Naive thymus-derived CD4-positive, alpha-beta T cell (primary cell): ENCODE measurements at regions not wholly inside any gene's neighbourhood (a gene's known extent, or its start where the extent isn't known, plus 50 kb on each side); places are given as distances from the start of the nearest gene placed in this dataset.
"Not testable (repeated sequence)": the region's sequence is repeated elsewhere in the genome, so short reads cannot be mapped to it uniquely, and the experiment has no call there.

Experiments used
- ATAC-seq: fragments of 150-1000 bp; cut with Tn5 transposase; 2 replicates; pipeline ENCODE4 v1.10.0; 2021; ENCODE audit warnings: mild to moderate bottlenecking, moderate library complexity
- CTCF ChIA-PET: fragments of 350-600 bp; sonication (Branson Sonifier 250); formaldehyde crosslinking; loops from one replicate; lab custom pipeline; 2021; ENCODE audit warnings: antibody characterized with exemption; lab: Charles Lee
- POLR2A ChIA-PET: fragments of 350-600 bp; sonication (Branson Sonifier 250); formaldehyde crosslinking; loops from one replicate; lab custom pipeline; 2021; ENCODE audit warnings: antibody characterized with exemption, inconsistent platforms; lab: Charles Lee
- DNase-seq, 9 donors: peaks; one replicate each; pipeline versions ENCODE4 v3.0.0 to v3.0.0-alpha.2; 2020 to 2022; ENCODE audit warnings: mixed read lengths in 1 of 9
- H3K27ac ChIP-seq: one replicate; pipeline ENCODE4 v1.7.0; 2013; ENCODE audit warnings: mild to moderate bottlenecking, low read depth, low read length, moderate library complexity
- H3K27me3 ChIP-seq, 2 donors: one replicate each; pipeline ENCODE4 v1.7.0; 2013; ENCODE audit warnings: low read length in 2 of 2, mild to moderate bottlenecking in 2 of 2, moderate library complexity in 2 of 2; ENCODE audit not compliant: control insufficient read depth in 2 of 2, insufficient read depth in 2 of 2
- H3K36me3 ChIP-seq, 3 experiments: 1 replicate in 2 of 3; 2 replicates in 1 of 3; pipeline ENCODE4 v1.7.0; 2013; ENCODE audit warnings: low read length in 3 of 3, mild to moderate bottlenecking in 3 of 3, moderate library complexity in 1 of 3; ENCODE audit not compliant: insufficient read depth in 3 of 3, control insufficient read depth in 2 of 3
- H3K4me1 ChIP-seq, 2 donors: one replicate each; pipeline ENCODE4 v1.7.0; 2013; ENCODE audit warnings: low read length in 2 of 2, mild to moderate bottlenecking in 2 of 2, moderate library complexity in 1 of 2; ENCODE audit not compliant: control insufficient read depth in 2 of 2, insufficient read depth in 2 of 2
- H3K4me3 ChIP-seq: 2 replicates; pipeline ENCODE4 v1.7.0; 2013; ENCODE audit warnings: mild to moderate bottlenecking, low read length
- H3K9me3 ChIP-seq, 3 experiments: 1 replicate in 2 of 3; 2 replicates in 1 of 3; pipeline ENCODE4 v1.7.0; 2013; ENCODE audit warnings: low read length in 3 of 3; ENCODE audit not compliant: control insufficient read depth in 2 of 3
- H3K27ac Mint-ChIP-seq, 9 donors: one replicate each; pipeline ENCODE4 v1.8.0; 2020 to 2022; ENCODE audit warnings: mixed read lengths in 9 of 9, mild to moderate bottlenecking in 8 of 9, moderate library complexity in 5 of 9, inconsistent platforms in 2 of 9
- H3K27me3 Mint-ChIP-seq, 5 donors: one replicate each; pipeline ENCODE4 v1.8.0; 2021 to 2022; ENCODE audit warnings: mixed read lengths in 5 of 5, mild to moderate bottlenecking in 1 of 5
- H3K36me3 Mint-ChIP-seq, 5 donors: one replicate each; pipeline ENCODE4 v1.8.0; 2020 to 2022; ENCODE audit warnings: mixed read lengths in 5 of 5, mild to moderate bottlenecking in 3 of 5, inconsistent platforms in 1 of 5
- H3K4me1 Mint-ChIP-seq, 7 donors: one replicate each; pipeline ENCODE4 v1.8.0; 2020 to 2022; ENCODE audit warnings: mixed read lengths in 7 of 7, mild to moderate bottlenecking in 3 of 7, inconsistent platforms in 1 of 7
- H3K4me3 Mint-ChIP-seq, 10 donors: one replicate each; pipeline ENCODE4 v1.8.0; 2020 to 2022; ENCODE audit warnings: mild to moderate bottlenecking in 10 of 10, mixed read lengths in 10 of 10, moderate library complexity in 6 of 10, inconsistent platforms in 2 of 10
- H3K9me3 Mint-ChIP-seq, 11 donors: one replicate each; pipeline ENCODE4 v1.8.0; 2020 to 2022; ENCODE audit warnings: mixed read lengths in 11 of 11, mild to moderate bottlenecking in 4 of 11, inconsistent platforms in 1 of 11, moderate library complexity in 1 of 11
- intact Hi-C, 2 donors: fragments of 100-400 bp; cut with micrococcal nuclease; formaldehyde crosslinking; loops; one replicate each; pipeline ENCODE4 v1.15.1; 2023

DNA sequence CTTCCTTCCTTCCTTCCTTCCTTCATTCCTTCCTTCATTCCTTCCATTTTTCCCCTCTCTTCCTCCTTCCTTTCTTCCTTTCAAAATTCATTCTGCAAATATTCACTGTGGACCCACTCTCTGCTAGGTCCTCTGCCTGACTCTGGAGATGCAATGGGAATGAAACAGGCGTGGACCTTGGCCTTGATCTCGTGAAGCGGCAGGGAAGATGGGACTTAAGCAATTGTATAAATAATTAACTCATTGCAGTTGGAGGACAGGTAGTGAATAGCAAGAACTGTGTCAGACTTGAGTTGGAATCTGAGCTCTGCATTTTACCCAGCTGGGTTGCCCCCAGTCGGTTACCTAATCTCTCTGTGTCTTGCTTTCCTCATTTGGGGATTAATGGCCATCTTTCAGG, 230.6 kb upstream of the LHX5 start:
- H3K27ac Mint-ChIP-seq = no peak overlapping the region
- intact Hi-C loops = no loop called here
- H3K4me3 Mint-ChIP-seq = no peak overlapping the region
- no peaks in the 10 kb centered on the region for H3K36me3 Mint-ChIP-seq
- no peaks in the 10 kb centered on the region for H3K27me3 ChIP-seq
- ChIA-PET POLR2A (no interaction called here), CTCF (no interaction called here)
- peaks cover 0 to 3% (median 0%) of the 10 kb centered on the region in 3 experiments for H3K9me3 ChIP-seq
- H3K27me3 Mint-ChIP-seq = peaks cover 3 to 48% (median 32%) of the 10 kb centered on the region in 5 donors
- no peak for ATAC-seq
- peaks cover 0 to 9% (median 0%) of the 10 kb centered on the region in 11 donors for H3K9me3 Mint-ChIP-seq
- H3K27ac ChIP-seq = no peak overlapping the region
- no peaks in the 10 kb centered on the region for H3K36me3 ChIP-seq
- no peaks in the 10 kb centered on the region for H3K4me1 ChIP-seq
- no peak for DNase-seq
- no peaks in the 10 kb centered on the region for H3K4me1 Mint-ChIP-seq
- no peak overlapping the region for H3K4me3 ChIP-seq

DNA sequence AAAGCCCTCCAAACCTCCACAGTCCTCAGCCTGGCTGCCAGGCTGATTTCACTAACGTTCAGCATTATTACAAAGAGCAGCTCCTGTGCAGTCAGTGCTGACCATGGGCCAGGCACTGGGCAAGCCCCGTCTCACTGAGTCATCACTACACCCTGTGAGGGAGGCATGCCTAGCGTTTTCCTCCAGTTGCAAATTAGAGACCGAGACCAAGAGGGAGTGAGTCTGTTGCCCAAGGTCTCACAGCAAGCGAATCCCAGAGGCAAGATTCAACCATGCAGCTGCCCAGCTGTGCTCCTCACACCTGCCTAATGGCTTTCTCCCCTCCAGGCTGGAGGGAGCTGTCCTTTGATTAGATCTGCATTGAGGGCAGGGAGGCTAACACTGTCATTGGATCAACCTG, 229.3 kb upstream of the LHX5 start:
- peaks cover 0 to 8% (median 0%) of the 10 kb centered on the region in 11 donors for H3K9me3 Mint-ChIP-seq
- POLR2A ChIA-PET = no interaction called here

DNA sequence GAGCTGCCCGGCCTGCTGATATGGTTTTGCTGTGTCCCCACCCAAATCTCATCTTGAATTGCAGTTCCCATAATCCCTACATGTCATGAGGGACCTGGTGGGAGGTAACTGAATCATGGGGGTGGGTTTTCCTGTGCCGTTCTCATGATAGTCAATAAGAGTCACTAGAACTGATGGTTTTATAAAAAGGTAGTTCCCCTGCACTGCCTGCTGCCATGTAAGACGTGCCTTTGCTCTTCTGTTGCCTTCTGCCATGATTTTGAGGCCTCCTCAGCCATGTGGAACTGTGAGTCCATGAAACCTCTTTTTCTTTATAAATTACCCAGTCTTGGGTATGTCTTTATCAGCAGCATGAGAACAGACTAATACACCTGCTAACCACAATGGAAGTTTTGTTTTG, 228.3 kb upstream of the LHX5 start:
- intact Hi-C loops, H3K36me3 Mint-ChIP-seq, H3K9me3 Mint-ChIP-seq, H3K36me3 ChIP-seq, H3K4me3 ChIP-seq, H3K4me1 Mint-ChIP-seq, POLR2A ChIA-PET, ATAC-seq, H3K4me3 Mint-ChIP-seq, H3K9me3 ChIP-seq, H3K4me1 ChIP-seq, H3K27me3 ChIP-seq, H3K27ac ChIP-seq, H3K27ac Mint-ChIP-seq, CTCF ChIA-PET, DNase-seq: not testable (repeated sequence)
- H3K27me3 Mint-ChIP-seq = peaks cover 3 to 41% (median 28%) of the 10 kb centered on the region in 5 donors

More for the DNA sequence above, 229.3 kb upstream of the LHX5 start:
- CTCF ChIA-PET = no interaction called here
- DNase-seq (no peak), ATAC-seq (no peak)
- intact Hi-C loops = no loop called here
- Histone ChIP-seq H3K27ac (no peak overlapping the region), H3K9me3 (peaks cover 0 to 3% (median 0%) of the 10 kb centered on the region in 3 experiments), H3K27me3 (no peaks in the 10 kb centered on the region), H3K4me1 (no peaks in the 10 kb centered on the region), H3K36me3 (no peaks in the 10 kb centered on the region), H3K4me3 (no peak overlapping the region)
- no peak overlapping the region for H3K4me3 Mint-ChIP-seq
- no peaks in the 10 kb centered on the region for H3K36me3 Mint-ChIP-seq
- peaks cover 3 to 43% (median 30%) of the 10 kb centered on the region in 5 donors for H3K27me3 Mint-ChIP-seq
- H3K4me1 Mint-ChIP-seq = no peaks in the 10 kb centered on the region
- no peak overlapping the region for H3K27ac Mint-ChIP-seq

DNA sequence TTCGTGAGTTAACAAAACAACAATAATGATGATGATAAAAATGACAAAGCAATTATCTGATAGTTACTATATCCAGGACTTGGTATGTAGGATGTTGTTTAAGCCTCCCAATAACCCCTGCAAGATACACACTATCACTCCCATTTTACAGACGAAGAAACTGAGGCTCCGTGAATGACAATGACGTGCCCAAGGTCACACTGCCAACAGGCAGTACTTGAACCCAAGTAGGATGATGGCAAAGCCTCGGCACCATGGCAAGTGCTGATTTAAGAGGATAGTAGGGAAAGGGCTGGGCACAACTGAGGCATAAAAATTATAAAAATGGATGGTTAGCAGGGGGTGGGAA, 226.8 kb upstream of the LHX5 start:
- DNase-seq (no peak), ATAC-seq (no peak)
- H3K27ac Mint-ChIP-seq = no peak overlapping the region
- H3K4me1 Mint-ChIP-seq = no peaks in the 10 kb centered on the region
- intact Hi-C loops = no loop called here
- no peaks in the 10 kb centered on the region for H3K4me1 ChIP-seq
- H3K36me3 Mint-ChIP-seq = no peaks in the 10 kb centered on the region
- H3K27me3 Mint-ChIP-seq = peaks cover 3 to 42% (median 30%) of the 10 kb centered on the region in 5 donors
- H3K9me3 ChIP-seq = peaks cover 0 to 3% (median 0%) of the 10 kb centered on the region in 3 experiments
- no peak overlapping the region for H3K27ac ChIP-seq
- no peaks in the 10 kb centered on the region for H3K36me3 ChIP-seq
- ChIA-PET CTCF (no interaction called here), POLR2A (no interaction called here)
- H3K27me3 ChIP-seq = no peaks in the 10 kb centered on the region
- peaks cover 0 to 4% (median 0%) of the 10 kb centered on the region in 11 donors for H3K9me3 Mint-ChIP-seq
- no peak overlapping the region for H3K4me3 Mint-ChIP-seq
- no peak overlapping the region for H3K4me3 ChIP-seq

DNA sequence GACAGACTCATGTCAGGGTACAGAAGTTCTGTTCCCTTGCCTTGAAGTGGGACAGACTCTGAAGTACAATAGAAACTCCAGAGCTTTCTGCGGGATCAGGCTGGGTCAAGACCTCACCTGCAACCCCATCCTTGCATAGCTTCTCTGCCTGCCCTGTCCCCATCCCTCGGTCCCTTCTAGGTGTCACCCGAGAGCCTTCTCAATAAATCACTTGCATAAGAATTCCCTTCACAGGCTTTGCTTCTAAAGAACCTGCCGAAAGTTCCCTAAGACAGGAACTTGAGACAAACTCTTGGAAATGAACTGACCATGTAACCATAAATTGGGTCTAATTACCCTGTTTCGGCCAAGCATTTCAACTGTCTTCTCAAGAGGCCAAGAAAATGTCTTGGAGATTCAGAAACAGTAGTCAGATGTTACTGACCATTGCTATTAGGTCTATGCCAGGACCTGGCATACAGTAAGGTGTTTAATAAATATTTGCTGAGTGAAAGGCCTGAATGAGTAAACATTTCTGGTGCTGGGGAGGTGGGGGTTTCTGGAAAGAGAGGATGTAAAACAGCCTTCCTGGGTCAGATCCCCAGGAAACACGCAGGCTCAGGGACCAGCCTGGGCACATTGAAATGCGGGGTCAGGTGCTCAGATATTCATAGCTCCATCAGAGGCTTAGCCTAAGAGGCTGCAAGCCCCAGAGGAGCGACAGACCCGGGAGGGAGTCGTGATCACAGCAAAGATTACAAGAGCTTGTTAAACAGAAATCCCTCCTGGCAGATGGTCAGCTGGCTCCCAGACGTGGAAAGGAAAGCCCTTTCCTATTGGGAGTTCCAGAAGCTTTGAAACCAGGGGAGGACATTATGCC, 226.2 kb upstream of the LHX5 start:
- Mint-ChIP-seq H3K36me3 (no peaks in the 10 kb centered on the region), H3K27me3 (peaks cover 3 to 39% (median 28%) of the 10 kb centered on the region in 5 donors), H3K27ac (no peak overlapping the region), H3K4me3 (no peak overlapping the region), H3K4me1 (no peaks in the 10 kb centered on the region), H3K9me3 (peaks cover 0 to 4% (median 0%) of the 10 kb centered on the region in 11 donors)
- no peaks in the 10 kb centered on the region for H3K27me3 ChIP-seq
- no peak for ATAC-seq
- H3K27ac ChIP-seq = no peak overlapping the region
- ChIA-PET POLR2A (no interaction called here), CTCF (no interaction called here)
- no peak for DNase-seq
- H3K4me1 ChIP-seq = no peaks in the 10 kb centered on the region
- H3K36me3 ChIP-seq = no peaks in the 10 kb centered on the region
- no peak overlapping the region for H3K4me3 ChIP-seq
- H3K9me3 ChIP-seq = peaks cover 0 to 3% (median 0%) of the 10 kb centered on the region in 3 experiments
- intact Hi-C loops = no loop called here

DNA sequence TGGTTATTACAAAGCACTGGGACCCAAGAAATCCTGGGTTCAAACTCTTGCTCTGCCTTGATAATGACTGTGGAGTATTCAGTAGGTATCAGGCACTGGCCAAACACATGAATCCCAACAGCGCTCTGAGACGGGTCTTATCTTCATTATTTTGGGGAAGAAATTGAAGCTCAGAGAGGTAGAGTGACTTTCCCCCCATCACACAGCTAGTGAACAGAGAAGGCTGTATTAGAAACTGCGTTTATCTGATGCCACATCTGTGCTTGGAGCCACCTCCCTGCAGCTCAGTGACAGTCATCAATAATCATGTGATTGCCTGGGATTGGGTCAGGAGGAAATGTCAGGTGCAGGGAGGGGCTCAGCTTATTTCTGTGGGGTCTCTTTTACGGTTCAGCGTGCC, 225.4 kb upstream of the LHX5 start:
- no peak overlapping the region for H3K4me3 Mint-ChIP-seq
- H3K4me1 Mint-ChIP-seq = no peaks in the 10 kb centered on the region
- ChIA-PET CTCF (no interaction called here), POLR2A (no interaction called here)
- no peaks in the 10 kb centered on the region for H3K27me3 ChIP-seq
- DNase-seq (no peak), ATAC-seq (no peak)
- H3K4me1 ChIP-seq = no peaks in the 10 kb centered on the region
- no peaks in the 10 kb centered on the region for H3K36me3 ChIP-seq
- H3K27ac ChIP-seq = no peak overlapping the region
- peaks cover 0 to 4% (median 0%) of the 10 kb centered on the region in 11 donors for H3K9me3 Mint-ChIP-seq
- H3K9me3 ChIP-seq = peaks cover 0 to 3% (median 0%) of the 10 kb centered on the region in 3 experiments
- H3K27ac Mint-ChIP-seq = no peak overlapping the region
- intact Hi-C loops = no loop called here
- H3K36me3 Mint-ChIP-seq = no peaks in the 10 kb centered on the region
- H3K4me3 ChIP-seq = no peak overlapping the region
- H3K27me3 Mint-ChIP-seq = peaks cover 3 to 33% (median 24%) of the 10 kb centered on the region in 5 donors

DNA sequence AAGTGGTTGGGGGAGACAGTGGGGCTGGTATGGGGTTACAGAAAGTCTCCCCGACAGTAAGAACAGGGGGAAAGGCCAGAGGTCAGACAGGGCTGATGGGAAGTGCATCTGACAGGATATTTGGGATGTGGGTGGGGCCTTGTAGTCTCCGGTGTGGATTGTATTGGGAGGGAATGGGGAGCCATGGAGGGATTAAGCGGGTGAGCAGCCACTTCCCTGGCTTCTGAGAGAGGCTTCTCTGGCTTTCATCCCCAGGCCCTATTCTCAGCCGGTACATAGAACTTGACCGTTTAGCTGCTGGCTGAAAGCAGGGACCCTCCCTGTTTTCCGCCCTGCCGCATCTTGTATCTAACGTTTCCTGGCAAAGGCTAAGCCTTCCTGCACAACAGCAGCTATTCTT, 222.0 kb upstream of the LHX5 start:
- Mint-ChIP-seq H3K27me3 (peaks cover 3 to 44% (median 28%) of the 10 kb centered on the region in 5 donors), H3K4me3 (no peak overlapping the region), H3K36me3 (no peaks in the 10 kb centered on the region), H3K4me1 (no peaks in the 10 kb centered on the region), H3K27ac (no peak overlapping the region), H3K9me3 (peaks cover 0 to 5% (median 0%) of the 10 kb centered on the region in 11 donors)
- CTCF ChIA-PET = no interaction called here
- no peak overlapping the region for H3K4me3 ChIP-seq
- H3K9me3 ChIP-seq = no peaks in the 10 kb centered on the region
- H3K27ac ChIP-seq = no peak overlapping the region
- DNase-seq (no peak), ATAC-seq (no peak)
- POLR2A ChIA-PET = no interaction called here
- no peaks in the 10 kb centered on the region for H3K27me3 ChIP-seq
- no peaks in the 10 kb centered on the region for H3K4me1 ChIP-seq
- no peaks in the 10 kb centered on the region for H3K36me3 ChIP-seq
- intact Hi-C loops = no loop called here
